Mucosa of gallbladder (tissue), 1 donor: ENCODE measurements at regions not wholly inside any gene's neighbourhood (a gene's known extent, or its start where the extent isn't known, plus 50 kb on each side); places are given as distances from the start of the nearest gene placed in this dataset.
"Not testable (repeated sequence)": the region's sequence is repeated elsewhere in the genome, so short reads cannot be mapped to it uniquely, and the experiment has no call there.

Experiments used
- DNase-seq: peaks from one replicate; pipeline ENCODE4 v3.0.0-alpha.2; 2020; ENCODE audit warnings: low spot score
- donor health status: DM: no; HTN: no; CAD: no.

GRCh38 chr10:118870467-118871243, 115.9 kb upstream of the CACUL1 start:
- DNase-seq, result no peak

- DNase-seq, result no peak
Observed at GRCh38 chr10:118871244-118871865, 116.6 kb upstream of the CACUL1 start.

- no peak for DNase-seq
Observed at GRCh38 chr10:118873091-118873737, 118.4 kb upstream of the CACUL1 start.

GRCh38 chr10:118873738-118874105, 119.0 kb upstream of the CACUL1 start:
- no peak for DNase-seq

GRCh38 chr10:118874171-118874570, 119.4 kb upstream of the CACUL1 start:
- DNase-seq, result no peak

GRCh38 chr10:118875087-118875486, 120.3 kb upstream of the CACUL1 start:
- DNase-seq, result no peak

GRCh38 chr10:118882741-118883140, 128.0 kb upstream of the CACUL1 start:
- DNase-seq, result no peak

- no peak for DNase-seq
Observed at GRCh38 chr10:118892255-118892654, 137.3 kb upstream of the NANOS1 start.

GRCh38 chr10:118894891-118895290, 134.6 kb upstream of the NANOS1 start:
- not testable (repeated sequence) for DNase-seq

GRCh38 chr10:118900617-118901016, 128.9 kb upstream of the NANOS1 start:
- no peak for DNase-seq

GRCh38 chr10:118901380-118901779, 128.1 kb upstream of the NANOS1 start:
- DNase-seq, result no peak

GRCh38 chr10:118901906-118902305, 127.6 kb upstream of the NANOS1 start:
- no peak for DNase-seq

GRCh38 chr10:118902656-118903055, 126.9 kb upstream of the NANOS1 start:
- DNase-seq, result not testable (repeated sequence)

- DNase-seq, result no peak
Observed at GRCh38 chr10:118903251-118903650, 126.3 kb upstream of the NANOS1 start.

- no peak for DNase-seq
Observed at GRCh38 chr10:118903691-118904090, 125.8 kb upstream of the NANOS1 start.

GRCh38 chr10:118904286-118904685, 125.2 kb upstream of the NANOS1 start:
- DNase-seq, result no peak

GRCh38 chr10:118907051-118907450, 122.5 kb upstream of the NANOS1 start:
- no peak for DNase-seq

GRCh38 chr10:118908557-118909256, 120.8 kb upstream of the NANOS1 start:
- DNase-seq, result no peak

- no peak for DNase-seq
Observed at GRCh38 chr10:118910702-118911101, 118.8 kb upstream of the NANOS1 start.

GRCh38 chr10:118911363-118911762, 118.2 kb upstream of the NANOS1 start:
- DNase-seq, result no peak

GRCh38 chr10:118912961-118913600, 116.4 kb upstream of the NANOS1 start:
- DNase-seq, result no peak

- DNase-seq, result no peak
Observed at GRCh38 chr10:118913825-118914224, 115.7 kb upstream of the NANOS1 start.
